ENCODE measurements at regions not wholly inside any gene's neighbourhood (a gene's known extent, or its start where the extent isn't known, plus 50 kb on each side); places are given as distances from the start of the nearest gene placed in this dataset.

- no peak for TF ChIP-seq CTCF (conservative IDR thresholded peaks at IDR 0.05; ENCODE audit: low read depth, low read length)
Measured at GRCh38 chr4:23268072-23268771, 575.5 kb downstream of the GBA3 start.

GRCh38 chr4:23266401-23266800, 573.7 kb downstream of the GBA3 start:
- H3K4me3 ChIP-seq (IDR thresholded peaks at IDR 0.05; ENCODE audit: insufficient read depth, low read depth, low read length), result no peak overlapping the region
- no peak for TF ChIP-seq CTCF (conservative IDR thresholded peaks at IDR 0.05; ENCODE audit: low read depth, low read length)
- H3K27ac ChIP-seq, result no peak overlapping the region
- no peak overlapping the region for H3K4me2 ChIP-seq
- H3K9ac ChIP-seq, result no peak overlapping the region
- H3K79me2 ChIP-seq (ENCODE audit: insufficient read depth, low read depth), result no peaks in the 10 kb centered on the region
- H3K4me1 ChIP-seq (ENCODE audit: low read depth, poor library complexity, severe bottlenecking), result no peaks in the 10 kb centered on the region
- H3K27me3 ChIP-seq (ENCODE audit: insufficient read depth, low read depth), result no peaks in the 10 kb centered on the region
- no peaks in the 10 kb centered on the region for H3K36me3 ChIP-seq (ENCODE audit: insufficient read depth)
- no peak overlapping the region for H2AFZ ChIP-seq (ENCODE audit: low read depth)
- H4K20me1 ChIP-seq (ENCODE audit: insufficient read depth), result no peaks in the 10 kb centered on the region

More at GRCh38 chr4:23268072-23268771, 575.5 kb downstream of the GBA3 start:
- H3K9ac ChIP-seq, result no peak overlapping the region
- no peak overlapping the region for H3K27ac ChIP-seq
- H2AFZ ChIP-seq (ENCODE audit: low read depth), result no peak overlapping the region
- no peaks in the 10 kb centered on the region for H3K4me1 ChIP-seq (ENCODE audit: low read depth, poor library complexity, severe bottlenecking)
- H4K20me1 ChIP-seq (ENCODE audit: insufficient read depth), result no peaks in the 10 kb centered on the region
- H3K4me2 ChIP-seq, result no peak overlapping the region
- H3K36me3 ChIP-seq (ENCODE audit: insufficient read depth), result no peaks in the 10 kb centered on the region
- no peak overlapping the region for H3K4me3 ChIP-seq (IDR thresholded peaks at IDR 0.05; ENCODE audit: insufficient read depth, low read depth, low read length)
- H3K79me2 ChIP-seq (ENCODE audit: insufficient read depth, low read depth), result no peaks in the 10 kb centered on the region
- H3K27me3 ChIP-seq (ENCODE audit: insufficient read depth, low read depth), result no peaks in the 10 kb centered on the region

- no peak overlapping the region for H3K4me3 ChIP-seq (IDR thresholded peaks at IDR 0.05; ENCODE audit: insufficient read depth, low read depth, low read length)
- H3K4me2 ChIP-seq, result no peak overlapping the region
- H3K36me3 ChIP-seq (ENCODE audit: insufficient read depth), result no peaks in the 10 kb centered on the region
- no peaks in the 10 kb centered on the region for H3K27me3 ChIP-seq (ENCODE audit: insufficient read depth, low read depth)
- H3K27ac ChIP-seq, result no peak overlapping the region
- H3K9ac ChIP-seq, result no peak overlapping the region
- H3K79me2 ChIP-seq (ENCODE audit: insufficient read depth, low read depth), result no peaks in the 10 kb centered on the region
- peaks cover 6% of the 10 kb centered on the region for H3K4me1 ChIP-seq (ENCODE audit: low read depth, poor library complexity, severe bottlenecking)
- H4K20me1 ChIP-seq (ENCODE audit: insufficient read depth), result no peaks in the 10 kb centered on the region
- no peak overlapping the region; the same call in 1 of the 2 replicates for H2AFZ ChIP-seq (ENCODE audit: low read depth)
- no peak for TF ChIP-seq CTCF (conservative IDR thresholded peaks at IDR 0.05; ENCODE audit: low read depth, low read length)
Measured at GRCh38 chr4:23260511-23260910, 567.8 kb downstream of the GBA3 start.

- H3K4me3 ChIP-seq (IDR thresholded peaks at IDR 0.05; ENCODE audit: insufficient read depth, low read depth, low read length), result no peak overlapping the region
- no peak overlapping the region for H2AFZ ChIP-seq (ENCODE audit: low read depth)
- no peak overlapping the region for H3K27ac ChIP-seq
- H4K20me1 ChIP-seq (ENCODE audit: insufficient read depth), result no peaks in the 10 kb centered on the region
- TF ChIP-seq CTCF (conservative IDR thresholded peaks at IDR 0.05; ENCODE audit: low read depth, low read length), result no peak
- no peaks in the 10 kb centered on the region for H3K36me3 ChIP-seq (ENCODE audit: insufficient read depth)
- H3K27me3 ChIP-seq (ENCODE audit: insufficient read depth, low read depth), result no peaks in the 10 kb centered on the region
- no peak overlapping the region for H3K4me2 ChIP-seq
- H3K9ac ChIP-seq, result no peak overlapping the region
- no peaks in the 10 kb centered on the region for H3K4me1 ChIP-seq (ENCODE audit: low read depth, poor library complexity, severe bottlenecking)
- no peaks in the 10 kb centered on the region for H3K79me2 ChIP-seq (ENCODE audit: insufficient read depth, low read depth)
Measured at GRCh38 chr4:23245203-23245832, 552.6 kb downstream of the GBA3 start.
